Heart right ventricle (tissue), 16 donors: ENCODE measurements at regions not wholly inside any gene's neighbourhood (a gene's known extent, or its start where the extent isn't known, plus 50 kb on each side); places are given as distances from the start of the nearest gene placed in this dataset.

Experiments
- ATAC-seq, 8 donors: fragments of 200-7000 bp; cut with Tn5 transposase; one replicate each; pipeline ENCODE4 v1.9.1; 2020; ENCODE audit warnings: mild to moderate bottlenecking in 8 of 8, moderate library complexity in 8 of 8, moderate number of reproducible peaks in 1 of 8
- DNase-seq, 2 donors: peaks; one replicate each; pipeline ENCODE4 v3.0.0-alpha.2; 2020
- H3K27ac ChIP-seq, 10 donors: fragments of 200-600 bp; sonication (generic) in 2 of 10; one replicate each; pipeline versions ENCODE4 v1.5.0 to v1.8.0; 2020 to 2022; ENCODE audit warnings: mild to moderate bottlenecking in 3 of 10
- H3K27me3 ChIP-seq, 7 donors: fragments of 200-600 bp; one replicate each; pipeline ENCODE4 v1.8.0; 2021 to 2022; ENCODE audit warnings: mild to moderate bottlenecking in 2 of 7
- H3K36me3 ChIP-seq, 9 donors: fragments of 200-600 bp; sonication (generic) in 1 of 9; one replicate each; pipeline versions ENCODE4 v1.5.0 to v1.8.0; 2020 to 2022; ENCODE audit warnings: mild to moderate bottlenecking in 2 of 9
- H3K4me1 ChIP-seq, 9 donors: fragments of 200-600 bp; sonication (generic) in 1 of 9; one replicate each; pipeline versions ENCODE4 v1.5.0 to v1.8.0; 2020 to 2022; ENCODE audit warnings: mild to moderate bottlenecking in 4 of 9
- H3K4me3 ChIP-seq, 10 donors: fragments of 200-600 bp; sonication (generic) in 2 of 10; one replicate each; pipeline versions ENCODE4 v1.5.0 to v1.8.0; 2020 to 2022; ENCODE audit warnings: mild to moderate bottlenecking in 7 of 10, moderate library complexity in 2 of 10
- H3K9me3 ChIP-seq, 11 donors: fragments of 200-600 bp in 10 of 11; sonication (generic) in 2 of 11; one replicate each; pipeline versions ENCODE4 v1.5.0 to v1.8.0; 2013 to 2022; ENCODE audit warnings: mild to moderate bottlenecking in 2 of 11, control low read depth in 1 of 11, moderate library complexity in 1 of 11
- WGBS, 2 donors: extraction: QIAGEN DNeasy Blood & Tissue Kit; methylation state at CpG; one replicate each; pipeline ENCODE4 v1.1.7; 2013; ENCODE audit warnings: inconsistent platforms in 1 of 2; 5-methylcytosine and 5-hydroxymethylcytosine counted together
- intact Hi-C, 10 donors: fragments of 100-400 bp; cut with DNase I; formaldehyde crosslinking; loops; one replicate each; pipeline versions ENCODE4 v1.11.1 to v1.14.2; 2022
- TF ChIP-seq, protein P1 (sequence below), 9 donors: fragments of 200-600 bp; sonication (generic) in 2 of 9; IDR thresholded peaks; one replicate each; pipeline versions ENCODE4 v1.5.0 to v1.8.0; 2021 to 2022; ENCODE audit warnings: antibody characterized with exemption in 9 of 9, mild to moderate bottlenecking in 5 of 9, moderate library complexity in 1 of 9
- donor health status: Arrhythmogenic right ventricular cardiomyopathy.
- donor health status: ischemic (EF 13 %, LVEDD 7.1; RV severe dilation, severe dysfunction).
- donor health status: healthy with polysubstance abuse.
- donor health status: DM: no; HTN: yes; CAD: no.
- donor health status: DM: no; HTN: no; CAD: no.
- donor health status: ischemic (EF 25% LVEDD 6.9; RV normal size, moderate dysfunction).
- donor health status: ischemic (EF 25% LVEDD 5.7; RV mildly dilated, moderate dysfunction).
- donor health status: healthy.
- donor health status: DM: yes; HTN: yes; CAD: no.
- donor health status: Ischemic cardiomyopathy.
- donor health status: ischemic (EF 35%, LVEDD 5.7; RV mildly dilated, moderate dysfunction).
- donor health status: nonischemic (EF 11% LVEDD 7.7; RV severe dilation, severe dysfunction).
- donor health status: DM: yes; HTN: yes; CAD: no.
- donor health status: PGD.
- donor health status: ischemic (EF 29% LVEDD 5.4; RV normal size, mild dysfunction).
- donor health status: nonischemic (EF 23%, LVEDD 6.1; RV moderate dilation, normal function).

- peaks cover 0 to 65% (median 42%) of the 10 kb centered on the region in 7 donors for H3K27me3 ChIP-seq
These were observed 1473.6 kb downstream of the BRD1 start for GRCh38 chr22:48354096-48354495.

DNA sequence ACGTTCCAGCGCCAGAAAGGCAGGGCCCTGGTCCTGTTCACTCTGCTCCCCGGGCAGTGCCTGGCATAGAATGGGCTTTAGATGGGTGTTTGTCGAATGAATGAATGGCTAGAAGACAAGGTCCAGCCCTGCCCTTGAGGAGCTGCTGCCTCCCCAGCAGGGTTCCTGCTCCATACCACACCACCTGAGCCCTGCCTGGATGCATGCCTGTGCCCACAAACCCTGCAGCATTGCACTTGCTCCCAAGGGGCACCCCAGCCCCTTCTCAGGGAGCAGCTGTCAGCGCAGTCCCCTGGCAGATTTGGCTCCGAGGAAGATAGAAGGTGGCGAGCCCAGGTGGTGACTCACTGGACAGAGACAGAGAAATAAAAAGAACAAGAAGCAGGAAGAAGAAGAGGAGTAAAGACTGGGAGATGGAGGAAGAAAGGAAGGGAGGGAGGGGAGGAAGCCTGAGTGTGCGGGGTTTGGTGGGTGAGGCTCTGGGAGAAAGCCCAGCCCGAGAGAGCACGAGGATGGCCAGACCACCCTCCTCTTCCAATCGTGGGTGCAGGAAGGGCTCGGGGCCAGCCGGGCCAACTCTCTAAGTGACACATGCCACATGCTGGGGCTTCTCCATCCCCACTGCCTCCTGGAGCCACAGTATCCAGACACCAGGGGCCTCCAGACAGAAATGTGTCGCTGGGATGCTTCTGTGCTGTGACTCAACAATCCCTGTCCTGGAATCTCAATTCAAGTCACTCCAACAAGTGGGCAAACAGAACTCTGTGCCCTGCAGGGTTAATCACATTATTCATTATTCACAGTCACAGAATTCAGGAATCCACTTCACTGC lies 1474.3 kb downstream of the BRD1 start:
- intact Hi-C loops = no loop called here
- Histone ChIP-seq H3K4me3 (no peak overlapping the region), H3K4me1 (no peaks in the 10 kb centered on the region), H3K27ac (no peak overlapping the region), H3K36me3 (no peaks in the 10 kb centered on the region), H3K9me3 (no peaks in the 10 kb centered on the region), H3K27me3 (peaks cover 0 to 58% (median 36%) of the 10 kb centered on the region in 7 donors)
- no peak for DNase-seq
- WGBS, 2 donors = 70 to 72% methylated on average over 14 of the region's 14 CpGs
- TF ChIP-seq, protein P1, sequence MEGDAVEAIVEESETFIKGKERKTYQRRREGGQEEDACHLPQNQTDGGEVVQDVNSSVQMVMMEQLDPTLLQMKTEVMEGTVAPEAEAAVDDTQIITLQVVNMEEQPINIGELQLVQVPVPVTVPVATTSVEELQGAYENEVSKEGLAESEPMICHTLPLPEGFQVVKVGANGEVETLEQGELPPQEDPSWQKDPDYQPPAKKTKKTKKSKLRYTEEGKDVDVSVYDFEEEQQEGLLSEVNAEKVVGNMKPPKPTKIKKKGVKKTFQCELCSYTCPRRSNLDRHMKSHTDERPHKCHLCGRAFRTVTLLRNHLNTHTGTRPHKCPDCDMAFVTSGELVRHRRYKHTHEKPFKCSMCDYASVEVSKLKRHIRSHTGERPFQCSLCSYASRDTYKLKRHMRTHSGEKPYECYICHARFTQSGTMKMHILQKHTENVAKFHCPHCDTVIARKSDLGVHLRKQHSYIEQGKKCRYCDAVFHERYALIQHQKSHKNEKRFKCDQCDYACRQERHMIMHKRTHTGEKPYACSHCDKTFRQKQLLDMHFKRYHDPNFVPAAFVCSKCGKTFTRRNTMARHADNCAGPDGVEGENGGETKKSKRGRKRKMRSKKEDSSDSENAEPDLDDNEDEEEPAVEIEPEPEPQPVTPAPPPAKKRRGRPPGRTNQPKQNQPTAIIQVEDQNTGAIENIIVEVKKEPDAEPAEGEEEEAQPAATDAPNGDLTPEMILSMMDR (IDR thresholded peaks at IDR 0.05) = no peak
- no peak for ATAC-seq

More at GRCh38 chr22:48354096-48354495, 1473.6 kb downstream of the BRD1 start:
- H3K4me3 ChIP-seq = no peak overlapping the region
- H3K9me3 ChIP-seq = no peaks in the 10 kb centered on the region
- no peak overlapping the region for H3K27ac ChIP-seq
- intact Hi-C loops = no loop called here
- no peaks in the 10 kb centered on the region for H3K36me3 ChIP-seq
- DNase-seq (no peak), ATAC-seq (no peak)
- 75 to 80% methylated on average over 5 of the region's 5 CpGs for WGBS, 2 donors
- no peaks in the 10 kb centered on the region for H3K4me1 ChIP-seq
- TF ChIP-seq, protein P1 (IDR thresholded peaks at IDR 0.05) = no peak

GRCh38 chr22:48352086-48352911 lies 1475.4 kb downstream of the BRD1 start:
- intact Hi-C loops = no loop called here
- WGBS, 2 donors = 74 to 75% methylated on average over 18 of the region's 18 CpGs
- ATAC-seq (no peak), DNase-seq (no peak)
- Histone ChIP-seq H3K4me1 (no peaks in the 10 kb centered on the region), H3K36me3 (no peaks in the 10 kb centered on the region), H3K9me3 (no peaks in the 10 kb centered on the region), H3K27me3 (peaks cover 0 to 57% (median 28%) of the 10 kb centered on the region in 7 donors), H3K4me3 (no peak overlapping the region), H3K27ac (no peak overlapping the region)
- TF ChIP-seq, protein P1 (IDR thresholded peaks at IDR 0.05) = no peak

DNA sequence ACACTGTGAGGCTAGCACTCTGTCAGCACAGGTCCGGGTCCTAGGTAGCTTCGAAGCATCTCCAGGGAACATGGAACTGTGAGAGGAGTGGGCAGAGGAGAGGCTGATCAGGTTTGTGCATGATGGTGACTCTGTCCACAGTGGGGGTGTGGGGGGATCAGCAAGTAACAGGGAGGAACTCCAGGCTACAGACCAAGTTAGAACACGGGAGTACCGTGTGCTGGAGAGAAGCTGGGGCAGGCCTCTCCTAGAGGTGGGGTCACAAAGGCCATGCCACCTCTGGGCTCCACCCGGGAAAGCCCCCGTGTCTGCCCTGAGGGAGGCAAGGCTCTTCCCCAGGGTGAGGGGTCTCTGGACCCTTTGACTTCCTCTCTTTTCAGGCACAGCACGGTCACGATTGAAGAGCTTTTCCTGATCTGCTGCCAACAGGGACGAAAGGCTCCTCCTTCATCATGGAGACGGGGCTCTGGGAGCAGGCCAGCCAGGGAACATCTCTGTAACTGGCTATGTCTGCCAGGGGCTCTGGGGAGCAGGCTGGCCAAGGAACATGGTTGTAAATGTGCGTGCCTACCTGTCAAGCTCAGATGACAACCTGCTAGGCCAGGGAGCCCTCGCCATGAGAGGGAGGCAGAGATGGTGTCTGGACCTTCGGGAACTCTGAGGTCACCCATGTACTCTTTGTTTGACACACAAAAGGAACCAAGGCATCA lies 1476.1 kb downstream of the BRD1 start:
- Histone ChIP-seq H3K36me3 (no peaks in the 10 kb centered on the region), H3K4me3 (no peak overlapping the region), H3K4me1 (no peaks in the 10 kb centered on the region), H3K27me3 (peaks cover 0 to 57% (median 23%) of the 10 kb centered on the region in 7 donors), H3K9me3 (no peaks in the 10 kb centered on the region), H3K27ac (no peak overlapping the region)
- no peak for DNase-seq
- no peak for ATAC-seq
- 72 to 73% methylated on average over 13 of the region's 13 CpGs for WGBS, 2 donors
- intact Hi-C loops = no loop called here
- TF ChIP-seq, protein P1 (IDR thresholded peaks at IDR 0.05) = no peak
